GM12878 (cell line): ENCODE measurements at regions not wholly inside any gene's neighbourhood (a gene's known extent, or its start where the extent isn't known, plus 50 kb on each side); places are given as distances from the start of the nearest gene placed in this dataset.

Experiments used
- ATAC-seq: fragments of 200-7000 bp; cut with Tn5 transposase; 3 replicates; pipeline ENCODE4 v1.9.1; 2020; ENCODE audit warnings: mild to moderate bottlenecking, moderate library complexity
- BruUV-seq: library from RNA; stranded (reverse); fragments of 400-500 nt; replicated peaks from 2 replicates; lab custom pipeline; 2021; lab: Mats Ljungman, UMichigan
- CTCF ChIA-PET: fragments of 300-600 bp; sonication (Branson Sonifier 250); formaldehyde crosslinking; extraction: SDS; loops from one replicate; lab custom pipeline; 2021; ENCODE audit warnings: inconsistent platforms; lab: Yijun Ruan, JAX
- POLR2A ChIA-PET: fragments of 350-600 bp; formaldehyde crosslinking; extraction: SDS; loops from one replicate; lab custom pipeline; 2021; ENCODE audit warnings: inconsistent platforms; lab: Charles Lee
- RAD21 ChIA-PET: fragments of 300-600 bp; sonication (Branson Sonifier 250); formaldehyde crosslinking; loops from one replicate; lab custom pipeline; 2023; ENCODE audit warnings: antibody characterized with exemption; ENCODE audit not compliant: unreplicated experiment; lab: Charles Lee
- SMC1A ChIA-PET: fragments of 300-600 bp; sonication (Branson Sonifier 250); formaldehyde crosslinking; loops from one replicate; lab custom pipeline; 2023; ENCODE audit not compliant: unreplicated experiment, uncharacterized antibody; lab: Charles Lee
- DNase-seq: peaks from one replicate; pipeline ENCODE4 v3.0.0-alpha.2; 2011; ENCODE audit warnings: low read depth, low spot score
- FAIRE-seq: peaks from 3 replicates; lab custom pipeline; 2011; peaks lifted over from hg19 to GRCh38; lab: Jason Lieb, UNC
- H2AFZ ChIP-seq: 2 replicates; pipeline ENCODE4 v1.6.0; 2011; ENCODE audit warnings: low read depth, low read length, control low read depth; ENCODE audit not compliant: control insufficient read depth
- H3K27ac ChIP-seq: 2 replicates; pipeline ENCODE4 v1.5.1; 2011; ENCODE audit warnings: control low read depth; ENCODE audit not compliant: control insufficient read depth, insufficient read depth
- H3K27me3 ChIP-seq, 2 experiments: replicated peaks in 1 of 2; 2 replicates each; pipeline versions ENCODE4 v1.6.0 to v1.6.1; 2011; ENCODE audit warnings: low read length in 1 of 2; ENCODE audit not compliant: control insufficient read depth in 2 of 2, insufficient read depth in 2 of 2
- H3K36me3 ChIP-seq, 2 experiments: 2 replicates each; pipeline ENCODE4 v1.5.1; 2011; ENCODE audit warnings: low read length in 1 of 2; ENCODE audit not compliant: control insufficient read depth in 2 of 2, insufficient read depth in 2 of 2
- H3K4me1 ChIP-seq: 2 replicates; pipeline ENCODE4 v1.6.1; 2011; ENCODE audit warnings: mild to moderate bottlenecking, low read length, moderate library complexity, mixed read lengths; ENCODE audit not compliant: control insufficient read depth, insufficient read depth
- H3K4me2 ChIP-seq: 2 replicates; pipeline ENCODE4 v1.6.0; 2011; ENCODE audit warnings: control low read depth; ENCODE audit not compliant: control insufficient read depth, insufficient read depth
- H3K4me3 ChIP-seq: fragments of 200-600 bp; sonication (generic); 2 replicates; pipeline ENCODE4 v1.5.1; 2016
- H3K79me2 ChIP-seq: 2 replicates; pipeline ENCODE4 v1.6.0; 2011; ENCODE audit warnings: low read length; ENCODE audit not compliant: control insufficient read depth, insufficient read depth
- H3K9ac ChIP-seq: 2 replicates; pipeline ENCODE4 v1.8.0; 2011; ENCODE audit warnings: low read length, control low read depth, mixed read lengths; ENCODE audit not compliant: control insufficient read depth, insufficient read depth
- H3K9me3 ChIP-seq: replicated peaks from 3 replicates; pipeline ENCODE4 v1.5.1; 2011; ENCODE audit warnings: mild to moderate bottlenecking, low read length; ENCODE audit not compliant: control insufficient read depth, insufficient read depth
- H4K20me1 ChIP-seq: 2 replicates; pipeline ENCODE4 v1.6.0; 2011; ENCODE audit not compliant: control insufficient read depth, insufficient read depth
- BMI1 ChIP-seq: fragments of 450-650 bp; IDR thresholded peaks from 2 replicates; pipeline ENCODE4 v1.6.1; 2016; ENCODE audit warnings: mild to moderate bottlenecking, moderate library complexity, borderline replicate concordance
- DPF2 ChIP-seq: fragments of 450-650 bp; IDR thresholded peaks from 2 replicates; pipeline ENCODE4 v1.6.1; 2017; ENCODE audit warnings: mild to moderate bottlenecking
- FOXM1 ChIP-seq: IDR thresholded peaks from 2 replicates; pipeline ENCODE4 v1.6.1; 2012; ENCODE audit warnings: low read depth, mild to moderate bottlenecking, inconsistent platforms, low read length, moderate library complexity
- HDAC2 ChIP-seq: fragments of 200-600 bp; sonication (generic); IDR thresholded peaks from 2 replicates; pipeline ENCODE4 v1.6.1; 2017
- HDGF ChIP-seq: fragments of 450-650 bp; IDR thresholded peaks from 2 replicates; pipeline ENCODE4 v1.6.1; 2016; ENCODE audit warnings: antibody characterized with exemption
- IKZF2 ChIP-seq, 2 experiments: fragments of 450-650 bp; IDR thresholded peaks; 2 replicates each; pipeline ENCODE4 v1.6.1; 2017; ENCODE audit warnings: mild to moderate bottlenecking in 2 of 2, moderate library complexity in 2 of 2
- KAT2A ChIP-seq: conservative IDR thresholded peaks from 2 replicates; pipeline ENCODE4 v1.6.1; 2011; ENCODE audit warnings: low read depth, low read length; ENCODE audit not compliant: control insufficient read depth
- SUZ12 ChIP-seq: fragments of 200-600 bp; sonication (generic); IDR thresholded peaks from one replicate; pipeline ENCODE4 v1.6.1; 2018; ENCODE audit warnings: antibody characterized with exemption, mild to moderate bottlenecking; ENCODE audit not compliant: unreplicated experiment
- TAF1 ChIP-seq: IDR thresholded peaks from 2 replicates; pipeline ENCODE4 v1.6.1; 2011; ENCODE audit warnings: mild to moderate bottlenecking, low read depth, low read length, borderline replicate concordance
- ZNF274 ChIP-seq: IDR thresholded peaks from one replicate; pipeline ENCODE4 v1.8.0; 2011; ENCODE audit not compliant: insufficient read length, insufficient read depth
- WGBS: methylation state at CpG from one replicate; pipeline ENCODE4 v1.1.6; 2016; ENCODE audit warnings: low lambda C conversion rate; ENCODE audit not compliant: insufficient replicate concordance, insufficient coverage; ENCODE audit errors: missing lambda C conversion rate; 5-methylcytosine and 5-hydroxymethylcytosine counted together
- in situ Hi-C: fragments of 300-500 bp; cut with MboI; formaldehyde crosslinking; loops from 9 replicates; pipeline ENCODE4 v1.14.3; 2018; ENCODE audit warnings: mixed read lengths
- intact Hi-C: fragments of 100-400 bp; cut with micrococcal nuclease; formaldehyde crosslinking; loops from one replicate; pipeline ENCODE4 v1.14.2; 2022; ENCODE audit not compliant: unreplicated experiment
- TF ChIP-seq, protein P1 (sequence below): fragments of 450-650 bp; IDR thresholded peaks from 2 replicates; pipeline ENCODE4 v1.6.1; 2017; ENCODE audit warnings: antibody characterized with exemption, mild to moderate bottlenecking, moderate library complexity
- TF ChIP-seq, protein P2 (sequence below): fragments of 450-650 bp; IDR thresholded peaks from 2 replicates; pipeline ENCODE4 v1.6.1; 2016; ENCODE audit warnings: mild to moderate bottlenecking
- TF ChIP-seq, protein P3 (sequence below), 3 experiments: IDR thresholded peaks in 2 of 3; conservative IDR thresholded peaks in 1 of 3; 2 replicates each; pipeline ENCODE4 v1.5.1; 2011; ENCODE audit warnings: low read depth in 3 of 3, low read length in 3 of 3, mild to moderate bottlenecking in 3 of 3, control low read depth in 2 of 3, moderate library complexity in 2 of 3, inconsistent platforms in 1 of 3, mixed read lengths in 1 of 3; ENCODE audit not compliant: control insufficient read depth in 2 of 3, insufficient read depth in 1 of 3; ENCODE audit errors: extremely low read depth in 1 of 3
- TF ChIP-seq, protein P4 (sequence below): IDR thresholded peaks from 2 replicates; pipeline ENCODE4 v1.6.1; 2012; ENCODE audit warnings: improper control_type of control experiment, low read depth, low read length; ENCODE audit not compliant: insufficient replicate concordance

DNA sequence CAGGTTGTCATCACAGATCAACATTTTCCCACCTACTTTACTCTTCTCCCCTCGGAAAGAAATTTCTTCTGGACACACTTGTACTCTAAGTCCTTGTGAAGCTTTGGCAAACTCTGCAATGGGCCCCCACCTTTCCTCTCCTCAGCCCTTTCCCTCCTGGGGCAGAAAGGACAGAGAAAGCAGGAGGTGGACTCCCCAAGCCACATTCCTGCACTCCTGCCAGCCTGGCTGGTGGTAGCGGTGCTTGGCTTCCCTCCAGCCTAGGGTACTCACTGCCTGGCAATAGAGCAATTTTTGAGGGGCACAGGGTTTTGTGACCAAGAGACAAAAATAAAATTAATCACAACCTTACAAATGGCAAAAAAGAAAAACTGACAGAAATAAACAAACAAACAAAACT, 451.4 kb downstream of the ZSWIM6 start:
- Histone ChIP-seq H3K9ac (no peak overlapping the region), H3K36me3 (no peaks in the 10 kb centered on the region), H3K27ac (no peak overlapping the region), H3K79me2 (no peaks in the 10 kb centered on the region), H3K4me3 (no peak overlapping the region), H4K20me1 (no peaks in the 10 kb centered on the region), H2AFZ (no peak overlapping the region), H3K27me3 (peaks cover 1% of the 10 kb centered on the region in 2 experiments; a peak in 1 of 4 replicates), H3K4me2 (no peak overlapping the region), H3K9me3 (no peaks in the 10 kb centered on the region), H3K4me1 (no peaks in the 10 kb centered on the region)
- ATAC-seq (no peak), DNase-seq (no peak), FAIRE-seq (no peak)
- ChIA-PET SMC1A (interaction anchor here (0.7 kb wide), 1 partner anchor 924 kb away, joined by 4 read pairs; no protein-coding TSS in a partner anchor), RAD21 (no interaction called here), POLR2A (no interaction called here), CTCF (no interaction called here)
- in situ Hi-C loops (no loop called here), intact Hi-C loops (no loop called here)
- BruUV-seq = no TSS peak
- WGBS = 0% methylated on average over 2 of the region's 2 CpGs
- no peak for TF ChIP-seq HDGF
- TF ChIP-seq IKZF2 (IDR thresholded peaks at IDR 0.05) = no peak
- TF ChIP-seq KAT2A = no peak
- TF ChIP-seq SUZ12 = no peak
- TF ChIP-seq, protein P1, sequence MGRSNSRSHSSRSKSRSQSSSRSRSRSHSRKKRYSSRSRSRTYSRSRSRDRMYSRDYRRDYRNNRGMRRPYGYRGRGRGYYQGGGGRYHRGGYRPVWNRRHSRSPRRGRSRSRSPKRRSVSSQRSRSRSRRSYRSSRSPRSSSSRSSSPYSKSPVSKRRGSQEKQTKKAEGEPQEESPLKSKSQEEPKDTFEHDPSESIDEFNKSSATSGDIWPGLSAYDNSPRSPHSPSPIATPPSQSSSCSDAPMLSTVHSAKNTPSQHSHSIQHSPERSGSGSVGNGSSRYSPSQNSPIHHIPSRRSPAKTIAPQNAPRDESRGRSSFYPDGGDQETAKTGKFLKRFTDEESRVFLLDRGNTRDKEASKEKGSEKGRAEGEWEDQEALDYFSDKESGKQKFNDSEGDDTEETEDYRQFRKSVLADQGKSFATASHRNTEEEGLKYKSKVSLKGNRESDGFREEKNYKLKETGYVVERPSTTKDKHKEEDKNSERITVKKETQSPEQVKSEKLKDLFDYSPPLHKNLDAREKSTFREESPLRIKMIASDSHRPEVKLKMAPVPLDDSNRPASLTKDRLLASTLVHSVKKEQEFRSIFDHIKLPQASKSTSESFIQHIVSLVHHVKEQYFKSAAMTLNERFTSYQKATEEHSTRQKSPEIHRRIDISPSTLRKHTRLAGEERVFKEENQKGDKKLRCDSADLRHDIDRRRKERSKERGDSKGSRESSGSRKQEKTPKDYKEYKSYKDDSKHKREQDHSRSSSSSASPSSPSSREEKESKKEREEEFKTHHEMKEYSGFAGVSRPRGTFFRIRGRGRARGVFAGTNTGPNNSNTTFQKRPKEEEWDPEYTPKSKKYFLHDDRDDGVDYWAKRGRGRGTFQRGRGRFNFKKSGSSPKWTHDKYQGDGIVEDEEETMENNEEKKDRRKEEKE = no peak
- TF ChIP-seq ZNF274 = no peak
- TF ChIP-seq DPF2 = no peak
- TF ChIP-seq HDAC2 = no peak
- TF ChIP-seq, protein P2, sequence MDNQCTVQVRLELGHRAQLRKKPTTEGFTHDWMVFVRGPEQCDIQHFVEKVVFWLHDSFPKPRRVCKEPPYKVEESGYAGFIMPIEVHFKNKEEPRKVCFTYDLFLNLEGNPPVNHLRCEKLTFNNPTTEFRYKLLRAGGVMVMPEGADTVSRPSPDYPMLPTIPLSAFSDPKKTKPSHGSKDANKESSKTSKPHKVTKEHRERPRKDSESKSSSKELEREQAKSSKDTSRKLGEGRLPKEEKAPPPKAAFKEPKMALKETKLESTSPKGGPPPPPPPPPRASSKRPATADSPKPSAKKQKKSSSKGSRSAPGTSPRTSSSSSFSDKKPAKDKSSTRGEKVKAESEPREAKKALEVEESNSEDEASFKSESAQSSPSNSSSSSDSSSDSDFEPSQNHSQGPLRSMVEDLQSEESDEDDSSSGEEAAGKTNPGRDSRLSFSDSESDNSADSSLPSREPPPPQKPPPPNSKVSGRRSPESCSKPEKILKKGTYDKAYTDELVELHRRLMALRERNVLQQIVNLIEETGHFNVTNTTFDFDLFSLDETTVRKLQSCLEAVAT = no peak
- TF ChIP-seq FOXM1 = no peak
- TF ChIP-seq, protein P3, sequence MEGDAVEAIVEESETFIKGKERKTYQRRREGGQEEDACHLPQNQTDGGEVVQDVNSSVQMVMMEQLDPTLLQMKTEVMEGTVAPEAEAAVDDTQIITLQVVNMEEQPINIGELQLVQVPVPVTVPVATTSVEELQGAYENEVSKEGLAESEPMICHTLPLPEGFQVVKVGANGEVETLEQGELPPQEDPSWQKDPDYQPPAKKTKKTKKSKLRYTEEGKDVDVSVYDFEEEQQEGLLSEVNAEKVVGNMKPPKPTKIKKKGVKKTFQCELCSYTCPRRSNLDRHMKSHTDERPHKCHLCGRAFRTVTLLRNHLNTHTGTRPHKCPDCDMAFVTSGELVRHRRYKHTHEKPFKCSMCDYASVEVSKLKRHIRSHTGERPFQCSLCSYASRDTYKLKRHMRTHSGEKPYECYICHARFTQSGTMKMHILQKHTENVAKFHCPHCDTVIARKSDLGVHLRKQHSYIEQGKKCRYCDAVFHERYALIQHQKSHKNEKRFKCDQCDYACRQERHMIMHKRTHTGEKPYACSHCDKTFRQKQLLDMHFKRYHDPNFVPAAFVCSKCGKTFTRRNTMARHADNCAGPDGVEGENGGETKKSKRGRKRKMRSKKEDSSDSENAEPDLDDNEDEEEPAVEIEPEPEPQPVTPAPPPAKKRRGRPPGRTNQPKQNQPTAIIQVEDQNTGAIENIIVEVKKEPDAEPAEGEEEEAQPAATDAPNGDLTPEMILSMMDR (IDR thresholded peaks at IDR 0.05 in 2 of 3, conservative IDR thresholded peaks at IDR 0.05 in 1 of 3; ENCODE audit: control insufficient read depth in 2 of 3, extremely low read depth in 1 of 3, insufficient read depth in 1 of 3, low read depth in 3 of 3, low read length in 3 of 3) = no peak
- TF ChIP-seq, protein P4, sequence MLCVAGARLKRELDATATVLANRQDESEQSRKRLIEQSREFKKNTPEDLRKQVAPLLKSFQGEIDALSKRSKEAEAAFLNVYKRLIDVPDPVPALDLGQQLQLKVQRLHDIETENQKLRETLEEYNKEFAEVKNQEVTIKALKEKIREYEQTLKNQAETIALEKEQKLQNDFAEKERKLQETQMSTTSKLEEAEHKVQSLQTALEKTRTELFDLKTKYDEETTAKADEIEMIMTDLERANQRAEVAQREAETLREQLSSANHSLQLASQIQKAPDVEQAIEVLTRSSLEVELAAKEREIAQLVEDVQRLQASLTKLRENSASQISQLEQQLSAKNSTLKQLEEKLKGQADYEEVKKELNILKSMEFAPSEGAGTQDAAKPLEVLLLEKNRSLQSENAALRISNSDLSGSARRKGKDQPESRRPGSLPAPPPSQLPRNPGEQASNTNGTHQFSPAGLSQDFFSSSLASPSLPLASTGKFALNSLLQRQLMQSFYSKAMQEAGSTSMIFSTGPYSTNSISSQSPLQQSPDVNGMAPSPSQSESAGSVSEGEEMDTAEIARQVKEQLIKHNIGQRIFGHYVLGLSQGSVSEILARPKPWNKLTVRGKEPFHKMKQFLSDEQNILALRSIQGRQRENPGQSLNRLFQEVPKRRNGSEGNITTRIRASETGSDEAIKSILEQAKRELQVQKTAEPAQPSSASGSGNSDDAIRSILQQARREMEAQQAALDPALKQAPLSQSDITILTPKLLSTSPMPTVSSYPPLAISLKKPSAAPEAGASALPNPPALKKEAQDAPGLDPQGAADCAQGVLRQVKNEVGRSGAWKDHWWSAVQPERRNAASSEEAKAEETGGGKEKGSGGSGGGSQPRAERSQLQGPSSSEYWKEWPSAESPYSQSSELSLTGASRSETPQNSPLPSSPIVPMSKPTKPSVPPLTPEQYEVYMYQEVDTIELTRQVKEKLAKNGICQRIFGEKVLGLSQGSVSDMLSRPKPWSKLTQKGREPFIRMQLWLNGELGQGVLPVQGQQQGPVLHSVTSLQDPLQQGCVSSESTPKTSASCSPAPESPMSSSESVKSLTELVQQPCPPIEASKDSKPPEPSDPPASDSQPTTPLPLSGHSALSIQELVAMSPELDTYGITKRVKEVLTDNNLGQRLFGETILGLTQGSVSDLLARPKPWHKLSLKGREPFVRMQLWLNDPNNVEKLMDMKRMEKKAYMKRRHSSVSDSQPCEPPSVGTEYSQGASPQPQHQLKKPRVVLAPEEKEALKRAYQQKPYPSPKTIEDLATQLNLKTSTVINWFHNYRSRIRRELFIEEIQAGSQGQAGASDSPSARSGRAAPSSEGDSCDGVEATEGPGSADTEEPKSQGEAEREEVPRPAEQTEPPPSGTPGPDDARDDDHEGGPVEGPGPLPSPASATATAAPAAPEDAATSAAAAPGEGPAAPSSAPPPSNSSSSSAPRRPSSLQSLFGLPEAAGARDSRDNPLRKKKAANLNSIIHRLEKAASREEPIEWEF = no peak
- no peak for TF ChIP-seq BMI1
- no peak for TF ChIP-seq TAF1
